GM12878 (cell line): ENCODE measurements at regions not wholly inside any gene's neighbourhood (a gene's known extent, or its start where the extent isn't known, plus 50 kb on each side); places are given as distances from the start of the nearest gene placed in this dataset.

Experiments used
- ATAC-seq: fragments of 200-7000 bp; cut with Tn5 transposase; 3 replicates; pipeline ENCODE4 v1.9.1; 2020; ENCODE audit warnings: mild to moderate bottlenecking, moderate library complexity
- BruUV-seq: library from RNA; stranded (reverse); fragments of 400-500 nt; replicated peaks from 2 replicates; lab custom pipeline; 2021; lab: Mats Ljungman, UMichigan
- CTCF ChIA-PET: fragments of 300-600 bp; sonication (Branson Sonifier 250); formaldehyde crosslinking; extraction: SDS; loops from one replicate; lab custom pipeline; 2021; ENCODE audit warnings: inconsistent platforms; lab: Yijun Ruan, JAX
- POLR2A ChIA-PET: fragments of 350-600 bp; formaldehyde crosslinking; extraction: SDS; loops from one replicate; lab custom pipeline; 2021; ENCODE audit warnings: inconsistent platforms; lab: Charles Lee
- RAD21 ChIA-PET: fragments of 300-600 bp; sonication (Branson Sonifier 250); formaldehyde crosslinking; loops from one replicate; lab custom pipeline; 2023; ENCODE audit warnings: antibody characterized with exemption; ENCODE audit not compliant: unreplicated experiment; lab: Charles Lee
- SMC1A ChIA-PET: fragments of 300-600 bp; sonication (Branson Sonifier 250); formaldehyde crosslinking; loops from one replicate; lab custom pipeline; 2023; ENCODE audit not compliant: unreplicated experiment, uncharacterized antibody; lab: Charles Lee
- DNase-seq: peaks from one replicate; pipeline ENCODE4 v3.0.0-alpha.2; 2011; ENCODE audit warnings: low read depth, low spot score
- FAIRE-seq: peaks from 3 replicates; lab custom pipeline; 2011; peaks lifted over from hg19 to GRCh38; lab: Jason Lieb, UNC
- H2AFZ ChIP-seq: 2 replicates; pipeline ENCODE4 v1.6.0; 2011; ENCODE audit warnings: low read depth, low read length, control low read depth; ENCODE audit not compliant: control insufficient read depth
- H3K27ac ChIP-seq: 2 replicates; pipeline ENCODE4 v1.5.1; 2011; ENCODE audit warnings: control low read depth; ENCODE audit not compliant: control insufficient read depth, insufficient read depth
- H3K27me3 ChIP-seq, 2 experiments: replicated peaks in 1 of 2; 2 replicates each; pipeline versions ENCODE4 v1.6.0 to v1.6.1; 2011; ENCODE audit warnings: low read length in 1 of 2; ENCODE audit not compliant: control insufficient read depth in 2 of 2, insufficient read depth in 2 of 2
- H3K36me3 ChIP-seq, 2 experiments: 2 replicates each; pipeline ENCODE4 v1.5.1; 2011; ENCODE audit warnings: low read length in 1 of 2; ENCODE audit not compliant: control insufficient read depth in 2 of 2, insufficient read depth in 2 of 2
- H3K4me1 ChIP-seq: 2 replicates; pipeline ENCODE4 v1.6.1; 2011; ENCODE audit warnings: mild to moderate bottlenecking, low read length, moderate library complexity, mixed read lengths; ENCODE audit not compliant: control insufficient read depth, insufficient read depth
- H3K4me2 ChIP-seq: 2 replicates; pipeline ENCODE4 v1.6.0; 2011; ENCODE audit warnings: control low read depth; ENCODE audit not compliant: control insufficient read depth, insufficient read depth
- H3K4me3 ChIP-seq: fragments of 200-600 bp; sonication (generic); 2 replicates; pipeline ENCODE4 v1.5.1; 2016
- H3K79me2 ChIP-seq: 2 replicates; pipeline ENCODE4 v1.6.0; 2011; ENCODE audit warnings: low read length; ENCODE audit not compliant: control insufficient read depth, insufficient read depth
- H3K9ac ChIP-seq: 2 replicates; pipeline ENCODE4 v1.8.0; 2011; ENCODE audit warnings: low read length, control low read depth, mixed read lengths; ENCODE audit not compliant: control insufficient read depth, insufficient read depth
- H3K9me3 ChIP-seq: replicated peaks from 3 replicates; pipeline ENCODE4 v1.5.1; 2011; ENCODE audit warnings: mild to moderate bottlenecking, low read length; ENCODE audit not compliant: control insufficient read depth, insufficient read depth
- H4K20me1 ChIP-seq: 2 replicates; pipeline ENCODE4 v1.6.0; 2011; ENCODE audit not compliant: control insufficient read depth, insufficient read depth
- ATF2 ChIP-seq: IDR thresholded peaks from 2 replicates; pipeline ENCODE4 v1.6.1; 2012; ENCODE audit warnings: low read length, inconsistent platforms
- BRCA1 ChIP-seq: IDR thresholded peaks from 2 replicates; pipeline ENCODE4 v1.6.1; 2011; ENCODE audit warnings: low read depth, low read length, improper control_type of control experiment
- CBX5 ChIP-seq: sonication (generic); IDR thresholded peaks from 2 replicates; pipeline ENCODE4 v1.6.1; 2016; ENCODE audit warnings: low read depth, moderate library complexity, mild to moderate bottlenecking, inconsistent platforms
- CHD1 ChIP-seq: IDR thresholded peaks from 2 replicates; pipeline ENCODE4 v1.6.1; 2012; ENCODE audit warnings: low read depth, low read length, improper control_type of control experiment
- EED ChIP-seq: sonication (generic); IDR thresholded peaks from 2 replicates; pipeline ENCODE4 v1.6.1; 2016; ENCODE audit warnings: antibody characterized with exemption, low read depth
- ELK1 ChIP-seq: IDR thresholded peaks from 2 replicates; pipeline ENCODE4 v1.6.1; 2012; ENCODE audit warnings: low read depth, low read length, improper control_type of control experiment
- MYB ChIP-seq: fragments of 150-350 bp; IDR thresholded peaks from 2 replicates; pipeline ENCODE4 v1.6.1; 2014; ENCODE audit warnings: mild to moderate bottlenecking, low read depth, low read length, borderline replicate concordance
- NRF1 ChIP-seq: conservative IDR thresholded peaks from 2 replicates; pipeline ENCODE4 v1.6.1; 2011; ENCODE audit warnings: mild to moderate bottlenecking, low read depth, low read length, improper control_type of control experiment
- POLR2AphosphoS2 ChIP-seq: IDR thresholded peaks from 2 replicates; pipeline ENCODE4 v1.6.1; 2011; ENCODE audit warnings: low read depth, mild to moderate bottlenecking, low read length, improper control_type of control experiment, moderate library complexity
- RB1 ChIP-seq: fragments of 450-650 bp; formaldehyde crosslinking; IDR thresholded peaks from 2 replicates; pipeline ENCODE4 v1.6.1; 2017; ENCODE audit warnings: mild to moderate bottlenecking, borderline replicate concordance
- RFX5 ChIP-seq: IDR thresholded peaks from 2 replicates; pipeline ENCODE4 v1.6.1; 2011; ENCODE audit warnings: low read depth, low read length, improper control_type of control experiment
- SMAD1 ChIP-seq: fragments of 450-650 bp; IDR thresholded peaks from 2 replicates; pipeline ENCODE4 v1.6.1; 2018; ENCODE audit warnings: mild to moderate bottlenecking, low read depth; ENCODE audit not compliant: partially characterized antibody
- TBL1XR1 ChIP-seq: IDR thresholded peaks from 2 replicates; pipeline ENCODE4 v1.6.1; 2012; ENCODE audit warnings: low read depth, low read length, improper control_type of control experiment
- USF2 ChIP-seq: IDR thresholded peaks from 2 replicates; pipeline ENCODE4 v1.6.1; 2011; ENCODE audit warnings: low read depth, low read length, improper control_type of control experiment, borderline replicate concordance
- WGBS: methylation state at CpG from one replicate; pipeline ENCODE4 v1.1.6; 2016; ENCODE audit warnings: low lambda C conversion rate; ENCODE audit not compliant: insufficient replicate concordance, insufficient coverage; ENCODE audit errors: missing lambda C conversion rate; 5-methylcytosine and 5-hydroxymethylcytosine counted together
- in situ Hi-C: fragments of 300-500 bp; cut with MboI; formaldehyde crosslinking; loops from 9 replicates; pipeline ENCODE4 v1.14.3; 2018; ENCODE audit warnings: mixed read lengths
- intact Hi-C: fragments of 100-400 bp; cut with micrococcal nuclease; formaldehyde crosslinking; loops from one replicate; pipeline ENCODE4 v1.14.2; 2022; ENCODE audit not compliant: unreplicated experiment

GRCh38 chr13:103284466-103284865 is 218.2 kb upstream of the SLC10A2 start:
- no peaks in the 10 kb centered on the region for H3K79me2 ChIP-seq
- H3K27ac ChIP-seq, result no peak overlapping the region
- 0 out of 2 replicates have a peak, but pooled peaks cover 2% of the 10 kb centered on the region for H3K4me1 ChIP-seq
- no peak overlapping the region for H3K4me3 ChIP-seq
- in situ Hi-C loops, result no loop called here
- H3K36me3 ChIP-seq, result no peaks in the 10 kb centered on the region
- H2AFZ ChIP-seq, result no peak overlapping the region
- H4K20me1 ChIP-seq, result no peaks in the 10 kb centered on the region
- BruUV-seq, result no TSS peak
- ATAC-seq (no peak), DNase-seq (no peak)
- H3K27me3 ChIP-seq, result no peaks in the 10 kb centered on the region
- TF ChIP-seq ATF2 (no peak), CBX5 (no peak), USF2 (no peak), CHD1 (no peak), MYB (no peak), EED (no peak), TBL1XR1 (no peak), ELK1 (no peak), RFX5 (no peak), POLR2AphosphoS2 (no peak), BRCA1 (no peak), RB1 (no peak), SMAD1 (no peak), NRF1 (no peak)
- TF ChIP-seq, all 136 proteins: peak for 0
- ChIA-PET RAD21 (no interaction called here), SMC1A (interaction anchor here (2.2 kb wide), 1 partner anchor 10 kb away, joined by 9 read pairs; no protein-coding TSS in a partner anchor), CTCF (no interaction called here), POLR2A (no interaction called here)
- Histone ChIP-seq H3K9me3 (no peaks in the 10 kb centered on the region; the same call in 2 of the 3 replicates), H3K4me2 (no peak overlapping the region), H3K9ac (no peak overlapping the region)
- intact Hi-C loops, result loop anchor here (10.0 kb wide), 1 partner anchor 370 kb away; no protein-coding TSS in a partner anchor
- no peak for FAIRE-seq
- WGBS, result 96% methylated on average over 2 of the region's 2 CpGs
